ENCODE measurements at regions not wholly inside any gene's neighbourhood (a gene's known extent, or its start where the extent isn't known, plus 50 kb on each side); places are given as distances from the start of the nearest gene placed in this dataset.
A peak's percentile ranks its signal among the peaks of the same experiment; 100 is the strongest.

DNA sequence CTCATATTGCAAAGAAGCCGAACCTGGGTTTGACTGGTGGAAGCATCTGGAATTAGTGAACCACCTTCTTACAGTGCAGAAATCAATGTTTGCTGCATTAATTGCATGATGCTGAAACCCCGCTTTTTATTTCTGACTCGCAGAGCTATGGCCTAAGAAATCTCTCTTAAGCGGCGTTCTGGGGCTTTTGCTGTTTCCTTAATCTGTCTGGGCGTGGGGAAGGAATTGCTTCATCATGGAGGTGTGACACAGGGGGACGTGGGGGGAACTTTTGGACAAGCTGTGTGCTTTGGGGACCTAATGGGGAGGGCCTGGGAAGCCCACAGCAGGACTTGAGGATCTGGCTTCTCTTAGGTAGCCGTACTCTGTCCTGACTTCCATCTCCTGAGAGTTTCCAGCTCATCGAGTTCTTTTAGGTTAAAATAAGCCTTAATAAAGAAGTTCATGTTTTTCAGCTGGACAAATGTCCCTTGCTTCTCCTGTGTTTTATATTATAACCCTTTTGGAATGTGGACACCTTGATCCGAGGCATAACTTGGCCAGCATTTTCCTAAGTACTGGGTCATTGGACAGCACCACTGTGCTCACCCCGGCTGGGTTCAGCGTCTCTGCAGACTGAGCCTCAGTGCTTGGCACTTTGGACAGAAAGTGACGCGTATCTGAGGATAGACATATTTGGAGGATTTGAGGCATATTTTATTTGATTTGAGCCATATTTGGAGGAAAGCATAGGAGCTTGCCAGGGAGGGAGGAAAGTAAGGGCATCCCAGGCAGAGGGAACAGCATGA is 192.1 kb upstream of the MYL2 start:
- DNase-seq (ENCODE audit: low read depth, low spot score): no peak

DNA sequence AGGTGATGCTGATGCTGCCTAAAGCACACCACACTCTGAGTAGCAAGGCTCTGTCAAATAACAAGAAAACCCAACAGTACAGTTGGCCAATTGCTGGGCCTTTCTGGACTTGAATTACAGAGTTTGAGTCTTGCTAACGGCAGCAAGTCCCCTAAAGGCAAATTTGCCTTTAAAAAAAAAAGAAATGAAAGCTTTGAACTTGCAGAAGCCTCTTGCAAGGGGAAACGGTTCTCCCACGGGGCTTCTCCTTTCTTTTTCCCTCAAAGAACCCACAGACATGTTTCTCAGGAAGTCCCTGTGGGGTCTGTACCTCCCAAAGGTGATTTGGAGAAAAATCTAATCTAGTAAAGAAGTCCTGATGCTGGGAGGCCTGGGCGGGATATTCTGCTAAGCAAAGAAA is 191.3 kb upstream of the MYL2 start:
- DNase-seq (ENCODE audit: low read depth, low spot score): no peak

DNA sequence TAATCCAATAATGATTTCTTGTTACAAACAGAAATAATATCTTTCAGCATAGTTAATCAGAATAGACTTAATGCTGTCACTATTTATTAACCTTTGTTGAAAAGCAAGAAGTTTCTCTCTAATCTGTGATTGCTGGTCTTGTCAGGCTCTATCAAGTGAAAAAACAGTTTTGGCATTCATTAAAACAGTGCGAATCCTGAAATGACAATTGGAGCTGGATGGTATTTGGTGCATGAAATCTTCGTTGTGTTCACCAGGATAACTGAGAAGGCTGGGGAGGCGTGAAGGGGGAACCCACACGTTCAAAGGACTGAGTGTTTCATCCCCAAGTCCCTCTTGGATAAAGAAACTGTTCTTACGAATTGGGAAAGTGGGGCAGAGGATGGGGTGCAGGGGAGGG is 190.2 kb upstream of the MYL2 start:
- DNase-seq (ENCODE audit: low read depth, low spot score): no peak

DNA sequence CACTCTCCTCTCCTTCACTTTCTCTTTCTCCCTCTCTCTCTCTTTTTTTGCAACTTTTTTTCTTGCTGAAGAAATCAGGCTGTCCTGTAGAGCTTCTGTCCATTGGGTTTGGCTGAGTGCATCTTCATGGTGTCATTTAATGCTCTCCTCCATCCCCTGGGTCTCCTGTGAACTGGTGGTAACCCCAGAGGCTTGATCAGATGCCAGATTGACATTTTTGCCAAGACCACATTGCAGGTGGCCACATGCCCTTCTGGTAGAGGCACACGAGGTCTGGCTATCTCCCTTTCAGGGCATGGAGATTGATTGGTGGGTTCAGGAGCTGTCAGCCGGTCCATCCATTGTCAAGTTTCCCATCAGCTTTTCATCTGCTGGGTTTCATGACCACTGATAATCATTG is 188.3 kb upstream of the MYL2 start:
- DNase-seq (ENCODE audit: low read depth, low spot score): no peak

DNA sequence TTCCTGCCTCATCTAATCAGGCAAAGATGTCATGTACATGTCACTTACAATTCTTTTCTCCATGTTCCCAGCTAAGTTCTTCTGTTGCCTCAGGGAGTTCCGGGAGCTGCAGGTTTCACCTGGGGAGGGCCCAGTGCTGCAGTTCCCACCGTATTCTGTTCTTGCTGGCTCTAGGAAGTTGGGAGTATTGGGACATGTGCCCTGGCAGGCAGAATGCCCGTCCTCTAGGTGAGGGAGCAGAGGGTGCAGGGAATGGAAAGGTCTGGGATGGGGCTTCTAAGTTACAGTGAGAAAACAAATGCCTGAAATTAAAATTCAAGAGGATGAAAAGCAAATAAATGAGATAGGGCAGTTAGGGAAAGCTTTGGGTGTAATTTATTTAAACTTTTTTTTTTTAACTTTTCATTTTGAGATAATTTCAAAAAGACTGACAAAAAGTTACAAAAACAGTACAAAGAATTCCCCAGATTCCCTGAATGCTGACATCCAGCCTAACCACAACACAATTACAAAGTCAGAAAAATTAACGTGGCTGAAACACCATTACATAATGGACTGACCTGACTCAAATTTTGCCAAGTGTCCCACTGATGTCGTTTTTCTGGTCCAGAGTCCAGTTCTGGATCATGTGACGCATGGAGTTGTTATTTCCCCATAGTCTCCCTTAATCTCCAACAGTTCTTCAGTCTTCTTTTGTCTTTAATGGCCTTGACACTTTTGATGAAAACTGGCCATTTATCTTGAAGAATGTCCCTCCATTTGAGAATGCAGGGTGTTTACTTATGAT is 187.2 kb upstream of the MYL2 start:
- no peak for DNase-seq (ENCODE audit: low read depth, low spot score)

DNA sequence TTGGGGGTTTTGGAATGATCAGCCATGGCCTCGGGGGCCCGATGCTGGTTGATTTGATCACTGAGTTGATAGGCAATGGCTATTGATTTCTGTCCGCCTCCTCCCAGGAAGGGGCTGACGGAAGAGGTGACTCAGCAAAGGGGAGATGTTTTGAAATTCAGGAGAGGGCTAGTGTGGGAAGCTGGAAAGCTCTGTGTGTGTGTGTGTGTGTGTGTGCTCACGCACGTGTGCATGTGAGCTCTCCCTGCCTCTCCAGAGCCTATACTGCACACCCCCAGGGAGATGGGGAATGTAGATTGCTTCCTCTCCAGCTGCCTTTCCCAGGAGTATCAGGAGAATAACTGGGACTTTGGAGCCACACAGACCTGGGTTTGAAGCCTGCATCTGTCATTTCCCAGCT is 184.9 kb upstream of the MYL2 start:
- DNase-seq (ENCODE audit: low read depth, low spot score): peak; percentile 28

DNA sequence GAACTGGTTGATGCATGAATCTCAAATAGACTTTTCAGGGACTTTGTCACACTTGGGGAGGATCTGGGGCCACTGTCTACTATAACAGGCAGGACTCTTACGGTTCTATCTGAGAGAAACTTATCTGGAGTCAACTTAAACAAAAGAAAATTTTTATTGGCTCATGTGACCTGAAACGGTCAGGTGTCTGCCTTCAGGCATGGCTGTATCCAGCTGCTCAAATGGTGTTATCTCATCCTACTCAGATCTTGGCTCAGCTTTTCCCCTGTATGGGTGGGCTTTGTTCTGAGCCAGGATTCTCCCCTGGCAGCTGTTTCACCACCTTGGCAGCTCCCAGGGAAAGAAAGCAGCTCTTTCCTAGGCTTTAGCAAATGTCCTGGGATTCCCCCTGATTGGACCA is 183.2 kb upstream of the MYL2 start:
- no peak for DNase-seq (ENCODE audit: low read depth, low spot score)

DNA sequence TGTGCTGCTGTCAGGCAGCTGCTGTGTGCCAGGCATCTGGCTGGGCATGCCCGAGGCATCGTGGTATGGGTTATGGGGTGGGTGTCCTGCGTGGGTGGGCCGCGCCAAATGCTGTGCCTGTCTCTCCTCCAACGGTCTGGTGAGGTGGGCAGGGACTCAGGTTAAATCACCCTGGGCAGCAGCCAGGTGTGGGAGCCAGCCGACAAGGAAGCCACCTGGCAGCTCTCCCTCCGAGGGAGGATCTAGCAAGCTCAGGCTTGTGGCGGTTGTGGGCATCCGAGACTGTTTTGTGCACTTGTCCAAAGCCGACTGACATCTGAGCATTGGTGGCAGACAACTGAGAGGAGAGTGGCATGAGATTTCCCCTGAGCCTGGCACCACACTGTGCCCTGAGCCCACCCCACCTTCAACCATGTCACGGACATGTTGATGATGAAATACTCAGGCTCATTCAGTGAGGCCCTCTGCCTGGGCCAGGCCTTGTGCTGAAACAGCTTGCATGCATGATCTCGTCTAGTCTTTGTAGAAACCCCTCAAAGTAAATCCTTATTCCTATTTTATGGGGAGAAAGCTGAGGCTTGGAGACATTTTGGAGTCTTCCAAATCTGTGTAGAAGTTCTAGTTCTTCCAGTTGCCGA is 181.8 kb upstream of the MYL2 start:
- no peak for DNase-seq (ENCODE audit: low read depth, low spot score)

DNA sequence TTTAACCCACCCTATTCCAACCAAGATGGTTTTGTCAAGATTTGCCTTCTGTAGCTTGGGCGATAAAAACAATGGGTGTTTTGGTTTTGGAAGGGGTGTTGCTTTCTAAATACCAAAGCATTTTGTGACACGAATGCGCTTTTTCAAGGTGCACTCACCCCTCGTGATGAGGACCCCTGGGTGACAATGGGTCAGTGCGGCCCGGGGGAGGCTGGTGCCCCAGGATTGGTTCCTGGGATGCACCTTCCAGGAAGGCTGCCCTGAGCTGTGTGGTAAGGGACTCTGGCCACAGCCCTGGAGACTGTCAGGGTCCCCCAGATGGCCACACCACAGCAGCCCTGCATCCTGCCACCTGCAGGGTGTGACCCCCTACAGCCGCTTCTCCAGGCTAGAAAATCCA is 180.6 kb upstream of the MYL2 start:
- DNase-seq (ENCODE audit: low read depth, low spot score): no peak

DNA sequence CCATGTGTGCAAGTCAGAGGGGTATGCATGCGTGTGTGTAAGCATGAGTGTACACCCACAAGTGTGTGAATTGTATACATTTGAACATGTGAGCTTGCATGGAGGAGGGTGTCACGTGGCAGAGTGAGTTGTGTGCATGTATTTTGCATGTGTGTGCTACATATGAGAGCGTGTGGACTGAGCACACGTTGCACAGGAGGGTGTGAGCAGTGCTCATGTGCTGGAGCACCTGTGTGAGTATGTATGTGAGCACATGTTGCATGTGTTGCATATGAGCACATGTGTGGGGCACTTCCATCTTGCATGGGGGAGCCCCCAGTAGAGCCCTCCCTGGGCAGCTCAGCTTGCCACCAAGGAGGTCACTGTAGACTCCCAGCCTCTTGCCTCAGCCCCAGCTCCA is 180.2 kb upstream of the MYL2 start:
- DNase-seq (ENCODE audit: low read depth, low spot score): no peak

DNA sequence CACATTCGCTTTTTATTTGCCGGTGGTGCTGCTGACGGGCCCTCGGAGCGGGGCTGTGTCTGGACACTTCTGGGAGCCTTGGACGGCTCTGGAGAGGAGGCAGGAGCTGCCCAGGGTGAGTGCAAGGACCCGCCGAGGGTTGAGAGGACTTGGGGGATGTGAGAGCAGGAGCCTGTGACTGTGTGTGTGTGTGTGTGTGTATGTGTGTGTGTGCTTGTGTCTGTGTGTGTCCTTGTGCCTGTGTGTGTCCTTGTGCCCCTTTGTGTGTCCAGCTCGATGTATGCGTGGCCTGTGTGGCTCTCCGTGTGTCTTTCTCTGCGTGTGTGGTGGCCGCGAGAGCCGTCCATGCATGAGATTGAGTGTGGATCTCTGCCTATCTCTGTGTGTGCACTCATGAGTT is 179.6 kb upstream of the MYL2 start:
- no peak for DNase-seq (ENCODE audit: low read depth, low spot score)

DNA sequence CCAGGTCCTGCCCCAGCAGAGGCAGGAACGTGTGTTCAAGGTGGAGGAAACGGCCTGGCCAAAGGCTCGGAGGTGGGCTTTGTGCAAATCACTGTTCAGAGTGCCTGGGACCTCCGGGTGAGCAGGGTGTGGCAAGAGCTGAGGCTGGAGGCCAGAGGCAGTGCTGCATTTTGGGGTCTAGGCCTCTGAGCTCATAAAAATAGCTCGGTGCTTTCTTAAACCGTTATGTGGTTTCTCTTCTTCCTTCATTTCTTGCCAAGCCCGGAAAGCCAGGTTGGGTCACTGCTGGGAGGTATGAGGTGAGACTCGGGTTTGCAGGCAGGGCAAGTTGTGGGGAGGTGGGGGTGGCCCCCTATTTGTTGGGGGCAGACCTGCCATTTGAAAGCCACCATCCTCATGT is 178.8 kb upstream of the MYL2 start:
- DNase-seq (ENCODE audit: low read depth, low spot score): no peak

DNA sequence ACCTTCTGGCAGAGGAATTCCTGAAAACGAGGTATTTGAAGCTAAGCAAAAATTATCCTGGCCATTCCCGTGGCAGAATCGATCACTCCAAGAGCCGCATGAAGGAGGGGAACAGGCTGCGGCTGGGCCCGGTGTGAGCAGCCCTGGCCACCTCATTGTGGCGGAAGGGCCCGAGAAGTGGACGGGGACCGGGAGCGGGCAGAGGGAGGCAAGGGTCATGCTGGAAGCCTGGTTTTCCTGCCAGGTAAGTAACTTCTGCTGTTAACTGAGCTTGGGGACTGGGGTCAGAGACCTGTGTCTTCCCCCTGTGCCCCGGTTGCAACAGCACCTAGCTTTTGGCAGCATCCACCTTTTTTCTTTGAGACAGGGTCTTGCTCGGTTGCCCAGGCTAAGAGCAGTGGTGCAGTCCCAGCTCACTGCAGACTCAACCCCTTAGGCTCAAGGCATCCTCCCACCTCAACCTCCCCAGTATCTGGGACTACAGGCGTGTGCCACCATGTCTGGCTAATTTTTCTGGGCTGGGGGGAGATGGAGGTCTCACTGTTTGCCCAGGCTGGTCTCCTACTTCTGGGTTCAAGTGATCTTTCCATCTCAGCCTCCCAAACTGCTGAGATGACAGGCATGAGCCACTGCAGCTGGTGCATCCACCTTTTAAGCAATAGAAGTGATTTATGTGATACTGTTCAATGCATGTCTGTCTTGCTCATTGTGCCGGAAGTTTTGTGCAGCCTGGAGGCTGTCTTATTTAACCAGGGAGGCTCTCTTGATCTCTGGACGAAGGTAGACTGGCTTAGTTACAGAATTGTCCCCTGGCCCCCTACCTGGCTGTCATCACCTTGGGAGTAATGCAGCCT is 174.0 kb upstream of the MYL2 start:
- no peak for DNase-seq (ENCODE audit: low read depth, low spot score)

DNA sequence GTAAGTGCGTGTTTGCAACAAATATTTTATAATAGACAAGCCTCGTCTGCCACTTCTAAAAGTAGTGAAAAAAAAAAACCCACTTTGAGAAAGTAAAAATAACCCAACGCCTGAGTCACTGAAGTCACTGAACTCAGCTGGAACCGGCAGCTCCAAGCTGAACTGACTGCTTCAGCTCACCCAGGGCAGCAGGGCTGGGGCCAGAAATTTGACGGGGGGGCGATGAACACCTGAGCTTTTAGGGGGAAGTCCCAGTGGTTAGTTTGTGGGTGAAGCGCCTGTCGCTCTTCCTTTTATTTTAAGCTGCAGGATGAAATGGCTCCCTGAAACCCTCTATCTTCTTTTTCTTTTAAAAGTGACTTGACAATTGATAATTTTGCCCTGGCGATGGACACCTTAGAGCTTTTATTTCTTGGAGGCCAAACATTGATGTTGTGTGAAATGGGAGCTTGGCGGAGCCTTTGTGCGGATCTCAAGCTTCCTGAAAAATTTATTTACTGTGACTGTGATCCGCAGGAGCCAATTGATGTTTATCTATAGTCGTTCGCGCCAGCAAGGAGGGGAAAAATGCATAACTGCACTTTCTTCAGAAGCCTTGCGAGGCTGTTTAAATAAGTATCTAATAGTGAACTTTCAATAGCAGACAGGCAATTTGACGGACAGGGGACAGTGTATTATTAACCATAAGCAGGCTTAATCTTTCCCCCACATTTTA is 173.2 kb upstream of the MYL2 start:
- DNase-seq (ENCODE audit: low read depth, low spot score): no peak

DNA sequence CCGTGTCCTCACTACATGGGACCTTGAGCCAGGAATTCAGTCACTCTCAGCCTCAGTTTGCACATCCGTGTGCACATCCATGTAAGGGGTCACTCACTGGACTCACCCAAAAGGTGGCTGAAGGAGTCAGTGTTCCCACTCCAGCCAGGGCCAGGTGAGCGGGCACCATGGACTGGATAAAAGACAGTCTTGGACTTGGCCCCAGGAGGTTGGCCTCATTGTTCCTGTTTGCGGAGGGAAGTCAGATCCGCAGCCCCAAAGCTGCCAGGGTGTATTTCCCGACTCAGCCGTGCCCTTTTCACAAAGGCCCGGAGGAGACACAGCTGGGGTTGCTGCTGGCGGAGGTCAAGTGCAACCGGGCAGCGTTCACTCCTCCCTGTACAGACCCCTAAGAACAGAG is 170.7 kb upstream of the MYL2 start:
- DNase-seq (ENCODE audit: low read depth, low spot score): no peak

DNA sequence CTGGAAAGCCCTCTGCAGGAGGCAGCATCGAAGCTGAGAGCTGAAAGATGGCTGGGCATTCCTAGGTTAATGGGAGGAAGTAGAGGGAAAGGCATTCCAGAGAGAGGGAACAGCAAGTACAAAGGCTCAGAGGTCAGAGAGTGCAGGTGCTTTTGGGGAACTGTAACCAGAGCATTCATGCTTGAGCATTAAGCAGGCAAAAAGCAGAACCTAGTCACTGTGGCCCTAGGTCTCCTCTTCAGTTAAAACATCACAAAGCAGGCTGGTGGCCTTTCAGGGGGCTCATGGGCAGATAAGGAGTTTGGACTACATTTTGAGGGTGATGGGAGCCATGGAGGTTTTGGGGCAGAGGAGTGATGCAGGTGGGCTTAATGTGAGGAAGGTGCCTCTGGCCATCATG is 169.2 kb upstream of the MYL2 start:
- DNase-seq (ENCODE audit: low read depth, low spot score): no peak

DNA sequence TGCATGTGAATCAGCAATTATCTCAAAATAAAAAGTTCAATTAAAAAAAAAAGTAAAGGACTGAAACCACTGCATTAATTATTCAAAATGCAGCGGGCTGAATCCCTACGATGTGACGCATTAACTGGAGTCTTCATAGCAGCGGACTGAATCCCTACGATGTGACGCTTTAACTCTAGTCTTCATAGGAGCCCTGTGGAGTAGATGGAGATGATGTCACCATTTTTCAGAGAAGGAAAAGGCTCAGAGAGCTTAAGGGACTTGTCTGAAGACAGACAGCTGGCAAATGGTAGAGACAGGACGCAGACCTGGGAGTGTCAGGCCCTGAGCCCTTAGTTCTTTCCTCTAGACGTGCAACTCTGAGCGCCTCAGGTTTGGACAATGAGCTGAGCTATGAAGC is 168.0 kb upstream of the MYL2 start:
- no peak for DNase-seq (ENCODE audit: low read depth, low spot score)

DNA sequence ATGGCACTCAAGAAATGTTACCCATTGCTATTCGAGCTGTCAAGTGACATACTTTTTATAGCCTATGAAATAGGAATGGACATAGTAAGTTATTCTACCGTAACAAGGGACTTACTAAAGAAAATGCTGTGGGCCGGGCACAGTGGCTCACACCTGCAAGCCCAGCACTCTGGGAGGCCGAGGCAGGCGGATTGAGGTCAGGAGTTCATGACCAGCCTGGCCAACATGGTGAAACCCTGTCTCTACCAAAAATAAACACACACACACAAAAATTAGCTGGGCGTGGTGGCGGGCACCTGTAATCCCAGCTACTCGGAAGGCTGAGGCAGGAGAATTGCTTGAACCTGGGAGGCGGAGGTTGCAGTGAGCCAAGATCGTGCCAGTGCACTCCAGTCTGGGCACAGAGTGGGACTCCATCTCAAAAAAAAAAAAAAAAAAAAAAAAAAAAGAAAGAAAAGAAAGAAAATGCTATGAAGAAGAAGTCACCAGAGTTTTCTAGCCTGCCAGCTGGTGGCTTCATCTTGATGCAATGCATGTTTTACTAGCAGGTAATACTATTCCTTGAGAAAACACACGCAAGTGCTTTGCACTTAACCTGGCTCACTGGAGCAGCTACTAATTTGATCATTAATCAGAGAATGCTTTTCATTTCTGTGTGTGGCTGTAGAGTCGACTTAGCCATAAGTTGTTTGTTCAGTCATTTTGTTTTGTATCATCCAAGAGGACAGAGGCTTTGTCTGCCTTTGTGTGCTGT is 166.7 kb upstream of the MYL2 start:
- no peak for DNase-seq (ENCODE audit: low read depth, low spot score)

DNA sequence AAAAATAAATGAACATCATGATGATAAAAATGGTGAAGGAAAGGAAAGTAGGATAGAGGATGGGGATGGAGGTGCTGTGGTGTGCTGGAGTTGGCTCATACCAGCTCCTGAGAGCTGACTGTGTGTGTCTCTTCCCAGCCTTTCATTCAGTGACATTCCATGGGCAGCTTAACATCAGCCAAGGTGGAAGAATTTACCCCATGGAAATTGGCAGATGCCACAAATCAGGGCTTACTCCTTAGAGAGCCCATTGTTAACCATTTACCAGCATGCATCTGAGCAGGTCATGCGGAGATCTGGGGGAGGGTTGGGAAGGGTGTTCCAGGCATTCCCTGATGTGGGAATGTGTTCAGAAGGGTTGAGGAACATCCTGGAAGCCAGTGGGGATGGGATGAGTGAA is 164.7 kb upstream of the MYL2 start:
- no peak for DNase-seq (ENCODE audit: low read depth, low spot score)

DNA sequence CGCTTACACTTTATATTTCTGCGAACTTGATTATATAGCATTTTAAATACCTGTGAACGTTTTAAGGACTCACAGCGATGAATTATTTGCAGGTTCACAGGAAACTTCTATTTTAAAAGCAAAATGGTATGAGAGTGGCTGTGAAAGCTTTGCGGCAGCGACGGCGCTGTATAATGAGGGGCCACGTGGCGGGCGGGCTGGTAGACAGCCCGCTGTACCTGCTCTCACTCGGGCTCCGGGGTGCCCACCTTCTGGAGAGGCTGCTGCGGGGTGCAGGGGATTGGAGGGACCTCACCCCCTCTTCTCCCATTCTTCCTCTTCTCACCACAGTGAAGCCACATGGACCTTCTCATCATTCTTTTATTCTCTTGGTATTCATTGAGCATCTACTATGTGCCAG is 164.2 kb upstream of the MYL2 start:
- no peak for DNase-seq (ENCODE audit: low read depth, low spot score)

DNA sequence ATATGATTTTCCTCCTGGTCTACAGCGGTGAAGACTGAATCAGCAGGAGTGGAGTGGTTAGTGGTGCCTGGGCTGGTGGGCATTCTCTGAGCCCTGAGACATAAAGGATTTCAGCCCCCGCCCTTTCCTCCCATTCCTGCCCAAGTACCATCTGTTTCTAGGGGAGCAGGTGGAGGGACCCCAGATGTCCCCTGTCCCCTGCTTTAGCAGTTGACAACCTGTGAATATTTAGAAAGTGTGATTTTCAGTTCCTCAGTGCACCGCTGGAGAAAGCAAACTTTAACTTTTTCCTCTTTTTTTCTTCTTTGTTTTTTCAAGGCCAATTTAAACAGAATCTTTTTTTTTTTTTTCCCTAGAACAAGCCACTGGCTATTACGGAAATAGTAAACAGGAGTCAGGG is 163.8 kb upstream of the MYL2 start:
- no peak for DNase-seq (ENCODE audit: low read depth, low spot score)
